Activated CD4-positive, alpha-beta T cell treated with anti-CD3 and anti-CD28 coated beads for 24 hours (primary cell): ENCODE measurements at regions not wholly inside any gene's neighbourhood (a gene's known extent, or its start where the extent isn't known, plus 50 kb on each side); places are given as distances from the start of the nearest gene placed in this dataset.

Source experiments
- DNase-seq, 2 donors: peaks; one replicate each; pipeline ENCODE4 v3.0.0-alpha.2; 2020; ENCODE audit warnings: low read depth in 2 of 2

DNA sequence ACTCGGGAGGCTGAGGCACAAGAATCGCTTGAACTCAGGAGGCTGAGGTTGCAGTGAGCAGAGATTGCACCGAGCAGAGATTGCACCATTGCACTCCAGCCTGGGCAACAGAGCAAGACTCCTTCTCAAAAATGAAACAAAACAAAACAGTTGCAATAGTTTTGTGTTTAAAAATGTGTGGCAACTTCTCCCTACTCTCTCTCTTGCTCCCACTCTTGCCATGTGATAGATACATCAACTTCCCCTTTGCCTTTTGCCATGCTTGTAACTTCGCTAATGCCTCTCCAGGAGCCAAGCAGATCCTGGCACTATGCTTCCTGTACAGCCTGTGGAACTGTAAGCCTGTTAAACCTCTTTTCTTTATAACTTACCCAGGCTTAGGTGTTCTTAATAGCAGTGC lies 52.5 kb upstream of the INTU start:
- DNase-seq, result no peak

DNA sequence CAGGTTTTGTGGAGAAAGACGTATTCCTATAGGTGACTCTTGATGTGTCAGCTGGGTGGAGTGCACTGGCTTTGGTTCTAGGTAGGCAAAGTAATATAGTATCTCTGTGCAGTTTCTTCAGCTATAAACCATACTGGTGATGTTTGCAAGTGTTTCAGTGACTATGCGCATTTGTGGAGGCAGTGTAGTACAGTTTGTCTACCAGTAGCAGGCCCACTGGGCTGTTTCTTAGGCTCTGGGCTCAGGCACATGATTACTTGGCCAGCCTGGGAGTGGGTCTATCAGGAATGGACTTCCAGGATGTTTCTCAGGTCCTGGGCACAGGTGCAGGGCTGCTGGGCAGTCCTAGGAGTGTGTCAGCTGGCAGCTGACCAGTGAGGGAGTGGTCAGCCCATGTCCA lies 51.9 kb upstream of the INTU start:
- no peak for DNase-seq
